ELF-1 (cell line): ENCODE measurements at regions not wholly inside any gene's neighbourhood (a gene's known extent, or its start where the extent isn't known, plus 50 kb on each side); places are given as distances from the start of the nearest gene placed in this dataset.

Experiments used
- DNase-seq: peaks from one replicate; pipeline ENCODE4 v3.0.0-alpha.2; 2016; ENCODE audit warnings: low read depth, low spot score

DNA sequence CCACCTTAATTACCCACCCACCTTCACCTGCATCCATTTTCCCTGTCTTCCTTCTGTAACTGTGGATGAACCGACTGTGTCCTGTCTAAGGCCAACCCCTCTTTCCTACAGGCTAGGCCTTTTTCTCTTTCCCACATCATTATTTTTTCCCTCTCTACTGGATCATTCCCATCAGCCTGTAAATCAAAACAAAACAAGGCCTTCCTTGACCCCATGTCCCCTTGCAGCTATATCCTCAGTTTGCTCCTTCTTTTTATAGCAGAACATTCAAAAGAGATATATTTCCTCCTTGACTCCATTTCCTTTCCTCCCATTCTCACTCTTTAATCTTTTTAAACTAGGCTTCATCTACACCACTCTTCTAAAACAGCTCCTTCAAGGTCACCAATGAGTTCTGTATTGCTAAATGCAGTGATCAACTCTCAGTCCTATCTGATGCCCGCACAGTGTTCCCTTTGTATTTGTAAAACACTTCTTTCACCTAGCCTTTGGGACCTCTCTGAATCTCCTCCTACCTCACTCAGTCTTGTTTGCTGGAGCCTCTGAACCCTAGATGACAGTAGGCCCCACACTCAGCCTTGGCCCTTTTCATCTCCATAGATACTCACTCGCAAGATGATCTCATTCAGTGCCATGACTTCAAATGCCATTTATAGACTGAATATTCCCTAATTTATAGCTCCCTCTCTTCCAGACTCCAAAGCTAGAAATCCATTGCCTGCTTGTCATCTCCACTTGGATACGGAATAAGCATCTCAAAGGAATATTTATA lies 55.7 kb downstream of the CXCR4 start:
- DNase-seq, result no peak

GRCh38 chr2:136060416-136060815 lies 57.5 kb downstream of the CXCR4 start:
- DNase-seq, result peak; percentile 40

- DNase-seq, result no peak
These were observed 58.9 kb downstream of the CXCR4 start for GRCh38 chr2:136059036-136059472.

DNA sequence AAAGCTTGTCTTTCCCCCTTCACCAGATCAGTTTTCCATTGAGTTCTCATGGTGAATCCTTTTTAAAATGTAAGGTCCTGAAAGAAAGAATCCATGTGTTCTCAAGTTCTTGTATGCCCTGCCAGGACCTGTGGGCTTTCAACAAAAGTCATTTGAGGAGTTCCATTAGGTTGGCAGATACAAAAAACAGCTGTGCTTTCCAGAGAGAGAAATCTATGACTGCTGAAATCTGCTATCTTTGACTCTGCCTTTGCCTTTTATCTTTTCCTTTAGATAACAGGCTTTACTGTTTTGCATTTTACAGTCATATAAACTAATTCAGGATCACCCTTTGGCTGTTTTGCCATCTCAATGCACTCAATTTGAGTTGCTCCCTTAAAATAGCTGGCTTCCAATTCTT lies 59.7 kb downstream of the CXCR4 start:
- no peak for DNase-seq

GRCh38 chr2:136057802-136058140 lies 60.2 kb downstream of the CXCR4 start:
- no peak for DNase-seq

DNA sequence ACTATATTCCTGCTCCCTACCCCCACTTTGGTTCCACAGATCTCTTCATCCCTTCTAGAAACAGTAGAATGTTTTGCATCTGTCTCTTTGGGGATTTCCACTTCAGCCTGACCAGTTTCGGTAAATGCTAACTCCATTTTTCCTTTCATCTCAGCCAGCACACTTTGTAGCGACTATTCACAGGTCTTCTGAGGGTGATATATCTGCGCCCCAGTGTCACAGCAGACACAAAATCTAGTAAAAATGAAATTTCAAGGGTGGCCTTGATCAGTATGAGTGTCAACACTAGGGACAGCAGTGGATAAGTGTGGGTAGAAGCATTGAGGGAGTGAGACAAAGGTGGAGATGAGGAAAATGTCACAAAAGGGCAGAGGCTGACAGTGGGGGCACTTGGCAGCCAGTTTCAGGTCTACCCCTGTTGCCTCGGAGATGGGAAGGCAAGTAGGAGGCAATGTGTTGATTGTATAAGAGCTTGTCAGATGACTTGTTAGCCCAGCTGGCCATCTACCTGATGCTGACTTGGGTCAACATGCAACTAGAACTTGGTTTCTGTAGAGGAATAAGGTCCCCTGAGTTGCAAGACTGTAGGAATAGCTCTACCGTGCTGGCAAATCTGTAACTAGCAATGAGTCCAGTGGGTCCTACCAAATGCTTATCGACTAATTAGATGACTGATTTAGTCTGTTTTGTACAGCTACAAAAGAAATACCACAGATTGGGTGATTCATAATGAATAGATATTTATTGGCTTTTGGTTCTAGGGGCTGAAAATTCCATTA lies 60.7 kb downstream of the CXCR4 start:
- no peak for DNase-seq

DNA sequence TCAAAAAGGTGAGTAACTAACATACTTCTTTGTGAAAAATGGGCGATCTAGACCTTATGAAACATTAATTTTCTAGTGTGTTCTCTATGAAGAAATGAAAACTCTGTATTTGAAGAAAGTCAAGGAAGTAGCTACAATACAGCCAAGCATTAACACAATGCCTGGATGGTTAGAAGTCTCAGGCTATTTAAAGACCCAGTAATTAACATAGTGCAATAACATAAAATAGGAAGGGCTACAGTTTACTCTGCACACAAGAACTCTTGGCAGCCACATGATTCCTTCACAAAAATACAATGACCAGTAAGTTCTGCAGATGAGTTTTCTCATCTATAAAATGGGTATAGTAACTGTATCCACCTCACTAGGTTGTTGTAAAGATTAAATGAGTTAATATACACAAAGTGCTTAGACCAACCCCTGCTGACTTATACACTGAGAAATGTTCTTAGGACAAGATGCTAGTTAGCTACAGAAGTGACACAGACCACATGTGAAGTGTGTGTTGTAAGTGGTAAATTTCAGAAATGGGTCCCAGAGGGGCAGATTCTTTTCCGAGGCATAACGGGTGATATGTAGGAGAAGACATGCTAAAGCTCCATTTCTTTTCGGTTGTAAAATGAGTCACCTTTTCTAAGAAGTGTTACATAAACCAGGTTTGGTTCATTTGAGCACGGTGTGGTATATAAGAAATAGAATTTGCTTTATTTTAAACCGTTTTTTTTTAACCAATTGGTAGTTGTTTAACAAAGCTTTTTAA lies 61.8 kb downstream of the CXCR4 start:
- DNase-seq, result no peak

DNA sequence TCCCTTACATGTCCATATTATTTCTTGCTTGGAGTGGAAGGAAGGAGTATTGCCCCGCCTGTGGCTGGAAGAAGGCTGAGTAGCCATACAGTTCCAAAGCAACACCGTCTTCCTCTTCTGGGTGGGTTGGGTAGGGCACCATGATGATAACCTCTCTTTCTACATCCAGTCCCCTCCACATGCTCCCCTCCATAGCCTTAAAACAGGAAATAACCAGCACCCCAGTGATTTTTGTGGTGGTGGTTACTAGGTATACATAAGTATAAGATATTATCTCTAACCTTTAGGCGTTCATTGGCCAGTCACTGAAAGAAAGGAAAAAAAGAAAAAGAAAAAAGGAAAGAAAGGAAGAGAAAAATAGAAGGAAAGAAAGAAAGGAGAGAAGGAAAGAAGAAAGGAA lies 63.1 kb downstream of the CXCR4 start:
- no peak for DNase-seq

- DNase-seq, result no peak
These were observed 65.3 kb downstream of the CXCR4 start for GRCh38 chr2:136052369-136053362.

DNA sequence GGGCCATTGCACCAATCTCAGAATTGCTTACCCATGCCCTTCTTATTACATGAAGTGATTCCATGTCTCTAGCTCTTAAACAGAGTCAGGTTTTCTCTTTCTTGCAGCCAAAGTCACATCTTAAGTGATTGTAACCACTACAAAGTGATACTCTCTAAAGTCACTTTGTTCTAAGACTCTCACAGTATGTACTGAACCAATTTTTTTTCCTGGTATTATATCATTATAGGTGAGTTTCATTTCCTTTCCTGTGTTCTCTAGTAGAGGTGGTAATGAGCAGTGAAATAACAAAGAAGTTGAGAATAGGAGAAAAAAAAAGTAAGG lies 66.3 kb upstream of the DARS1 start:
- no peak for DNase-seq

- no peak for DNase-seq
These were observed 65.7 kb upstream of the DARS1 start for GRCh38 chr2:136051001-136051724.

DNA sequence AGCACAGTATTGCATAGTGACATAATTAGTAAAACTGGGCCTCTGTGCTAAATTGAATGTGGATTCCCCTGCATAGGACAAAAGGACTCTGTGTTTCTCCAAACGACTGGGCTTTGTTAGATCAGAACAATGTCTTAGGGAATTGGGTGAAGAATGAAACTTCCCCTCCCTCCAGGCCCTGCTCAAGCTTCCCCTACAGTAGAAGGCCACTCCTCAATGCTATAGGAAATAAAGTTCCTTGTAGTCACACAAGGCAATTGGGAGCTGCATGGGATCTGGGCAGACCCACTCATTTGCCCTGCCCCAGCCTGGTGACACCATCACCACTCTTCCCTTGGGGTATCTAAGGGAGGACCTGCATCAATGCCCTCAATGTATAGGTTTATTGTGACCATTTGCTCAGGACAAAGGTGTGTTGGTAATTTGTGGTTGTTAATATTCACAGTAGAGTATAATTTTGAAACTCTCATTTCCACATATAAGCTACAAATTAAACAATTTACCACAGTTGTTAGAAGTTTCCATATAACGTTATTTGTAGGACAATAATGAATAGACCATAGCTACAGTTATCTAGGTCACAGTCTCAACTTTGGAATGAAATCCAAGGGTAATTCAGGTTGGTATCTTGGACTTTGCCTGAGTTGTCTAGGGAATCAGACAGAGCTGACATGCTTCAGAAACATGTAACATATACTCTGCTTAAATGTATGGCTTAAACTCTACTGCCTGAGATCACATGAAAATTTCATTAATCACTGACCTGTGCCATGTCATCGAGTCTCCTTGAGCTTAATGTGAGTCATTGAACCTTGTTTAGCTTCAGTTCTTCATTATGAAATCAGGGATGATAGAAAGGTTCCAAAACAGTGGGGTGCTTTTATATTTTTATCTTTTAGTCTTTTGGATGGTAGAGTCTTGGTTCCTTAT lies 64.8 kb upstream of the DARS1 start:
- DNase-seq, result no peak

DNA sequence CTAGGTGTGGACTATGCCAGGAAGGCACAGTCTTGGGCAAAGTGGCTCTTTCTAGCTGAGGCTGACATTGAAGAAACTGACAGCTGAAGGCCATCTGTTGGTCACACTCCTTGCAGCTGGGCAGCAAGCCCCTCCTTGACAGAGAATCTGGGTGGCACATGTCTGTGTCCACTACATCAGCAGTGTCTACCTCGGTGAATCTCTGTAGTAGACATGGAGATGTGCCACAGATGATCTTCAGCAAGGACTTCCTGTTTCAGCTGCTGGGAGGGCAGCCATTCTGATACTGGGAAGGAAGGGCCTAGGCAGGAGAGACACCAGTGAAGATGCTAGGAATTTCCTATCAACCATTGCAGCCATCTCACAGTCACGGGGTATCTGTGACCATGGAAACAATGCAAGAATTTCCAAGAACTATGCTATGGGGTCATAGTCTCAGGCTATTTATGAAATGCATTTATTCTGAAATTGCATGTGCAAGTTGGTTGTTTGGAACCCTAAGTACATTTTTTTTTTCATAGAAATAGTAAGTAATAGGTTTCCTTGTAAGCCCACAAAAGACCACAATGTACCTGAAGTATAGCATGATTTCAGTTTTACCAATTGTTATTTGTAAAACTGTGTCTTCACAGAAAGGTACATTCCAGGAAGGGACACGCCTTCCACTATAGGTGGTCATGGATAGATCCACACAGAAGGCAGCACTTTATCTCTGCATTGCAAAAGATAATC lies 63.8 kb upstream of the DARS1 start:
- DNase-seq, result no peak

DNA sequence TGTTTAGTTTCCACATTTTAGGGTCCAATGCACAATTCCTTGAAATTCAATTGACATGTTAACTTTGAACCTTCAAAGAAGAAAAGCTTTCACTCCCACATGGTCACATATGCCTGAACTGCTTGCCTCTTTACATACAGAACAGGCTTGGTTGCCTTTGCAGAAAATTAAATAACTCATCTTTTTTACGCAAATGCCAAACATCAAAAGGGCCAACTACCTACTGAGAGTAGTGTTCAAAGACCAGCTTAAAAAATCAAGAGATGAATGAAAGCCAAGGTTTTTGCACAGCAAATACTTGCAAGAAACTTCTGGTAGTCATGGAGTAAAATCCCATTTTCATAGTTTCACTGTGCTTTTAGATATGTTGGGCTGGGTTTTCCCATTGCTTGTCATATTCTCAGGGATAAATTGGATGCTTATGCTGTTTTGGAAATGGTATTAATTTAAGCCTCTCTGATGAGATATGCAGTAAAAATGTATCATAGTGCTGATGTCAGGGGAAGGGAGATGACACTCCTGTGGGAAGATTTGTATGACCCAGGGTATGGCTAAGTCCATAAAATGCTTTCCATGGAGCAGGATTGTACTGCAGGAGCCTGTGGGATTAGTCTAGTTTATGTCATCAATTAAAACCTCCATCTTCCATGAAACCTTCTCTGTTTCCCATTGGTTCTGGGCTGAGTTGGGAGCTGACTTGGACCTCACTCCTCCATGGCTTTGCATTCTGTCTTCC lies 60.6 kb upstream of the DARS1 start:
- DNase-seq, result no peak

- no peak for DNase-seq
These were observed 59.9 kb upstream of the DARS1 start for GRCh38 chr2:136045344-136045743.
